ENCODE measurements at regions not wholly inside any gene's neighbourhood (a gene's known extent, or its start where the extent isn't known, plus 50 kb on each side); places are given as distances from the start of the nearest gene placed in this dataset.
"Not testable (repeated sequence)": the region's sequence is repeated elsewhere in the genome, so short reads cannot be mapped to it uniquely, and the experiment has no call there.

DNA sequence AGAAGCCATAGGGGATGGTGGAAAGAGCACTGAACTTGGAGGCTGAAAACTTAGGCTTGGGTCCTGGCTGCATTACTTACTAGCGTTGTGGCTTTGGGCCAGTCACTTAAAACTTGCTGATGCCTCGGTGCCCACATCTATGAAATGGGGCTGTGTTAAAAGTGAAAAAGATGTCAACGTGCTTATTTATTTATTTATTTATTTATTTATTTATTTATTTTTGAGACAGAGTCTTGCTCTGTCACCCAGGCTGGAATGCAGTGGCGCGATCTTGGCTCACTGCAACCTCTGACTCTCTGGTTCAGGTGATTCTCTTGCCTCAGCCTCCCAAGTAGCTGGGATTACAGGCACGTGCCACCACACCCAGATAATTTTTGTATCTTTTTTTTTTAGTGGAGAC, 94.3 kb downstream of the MRM1 start:
- TF ChIP-seq, protein P1, sequence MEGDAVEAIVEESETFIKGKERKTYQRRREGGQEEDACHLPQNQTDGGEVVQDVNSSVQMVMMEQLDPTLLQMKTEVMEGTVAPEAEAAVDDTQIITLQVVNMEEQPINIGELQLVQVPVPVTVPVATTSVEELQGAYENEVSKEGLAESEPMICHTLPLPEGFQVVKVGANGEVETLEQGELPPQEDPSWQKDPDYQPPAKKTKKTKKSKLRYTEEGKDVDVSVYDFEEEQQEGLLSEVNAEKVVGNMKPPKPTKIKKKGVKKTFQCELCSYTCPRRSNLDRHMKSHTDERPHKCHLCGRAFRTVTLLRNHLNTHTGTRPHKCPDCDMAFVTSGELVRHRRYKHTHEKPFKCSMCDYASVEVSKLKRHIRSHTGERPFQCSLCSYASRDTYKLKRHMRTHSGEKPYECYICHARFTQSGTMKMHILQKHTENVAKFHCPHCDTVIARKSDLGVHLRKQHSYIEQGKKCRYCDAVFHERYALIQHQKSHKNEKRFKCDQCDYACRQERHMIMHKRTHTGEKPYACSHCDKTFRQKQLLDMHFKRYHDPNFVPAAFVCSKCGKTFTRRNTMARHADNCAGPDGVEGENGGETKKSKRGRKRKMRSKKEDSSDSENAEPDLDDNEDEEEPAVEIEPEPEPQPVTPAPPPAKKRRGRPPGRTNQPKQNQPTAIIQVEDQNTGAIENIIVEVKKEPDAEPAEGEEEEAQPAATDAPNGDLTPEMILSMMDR (IDR thresholded peaks at IDR 0.05), result not testable (repeated sequence)
- not testable (repeated sequence) for TF ChIP-seq POLR2A (IDR thresholded peaks at IDR 0.05)

Data from right lobe of liver (tissue), 4 donors.